Activated CD4-positive, alpha-beta T cell treated with anti-CD3 and anti-CD28 coated beads, Interleukin-2, Interleukin-6, amounts not matched to agents 100 ng/mL and 50 ng/mL, durations not matched to agents 16 hours and 8 hours (primary cell): ENCODE measurements at regions not wholly inside any gene's neighbourhood (a gene's known extent, or its start where the extent isn't known, plus 50 kb on each side); places are given as distances from the start of the nearest gene placed in this dataset.

ENCODE experiments used
- DNase-seq: peaks from one replicate; pipeline ENCODE4 v3.0.0-alpha.2; 2020

- no peak for DNase-seq
Measured at GRCh38 chr22:46067159-46068111, 82.9 kb upstream of the PPARA start.

GRCh38 chr22:46068181-46068592 lies 82.1 kb upstream of the PPARA start:
- DNase-seq = no peak

DNA sequence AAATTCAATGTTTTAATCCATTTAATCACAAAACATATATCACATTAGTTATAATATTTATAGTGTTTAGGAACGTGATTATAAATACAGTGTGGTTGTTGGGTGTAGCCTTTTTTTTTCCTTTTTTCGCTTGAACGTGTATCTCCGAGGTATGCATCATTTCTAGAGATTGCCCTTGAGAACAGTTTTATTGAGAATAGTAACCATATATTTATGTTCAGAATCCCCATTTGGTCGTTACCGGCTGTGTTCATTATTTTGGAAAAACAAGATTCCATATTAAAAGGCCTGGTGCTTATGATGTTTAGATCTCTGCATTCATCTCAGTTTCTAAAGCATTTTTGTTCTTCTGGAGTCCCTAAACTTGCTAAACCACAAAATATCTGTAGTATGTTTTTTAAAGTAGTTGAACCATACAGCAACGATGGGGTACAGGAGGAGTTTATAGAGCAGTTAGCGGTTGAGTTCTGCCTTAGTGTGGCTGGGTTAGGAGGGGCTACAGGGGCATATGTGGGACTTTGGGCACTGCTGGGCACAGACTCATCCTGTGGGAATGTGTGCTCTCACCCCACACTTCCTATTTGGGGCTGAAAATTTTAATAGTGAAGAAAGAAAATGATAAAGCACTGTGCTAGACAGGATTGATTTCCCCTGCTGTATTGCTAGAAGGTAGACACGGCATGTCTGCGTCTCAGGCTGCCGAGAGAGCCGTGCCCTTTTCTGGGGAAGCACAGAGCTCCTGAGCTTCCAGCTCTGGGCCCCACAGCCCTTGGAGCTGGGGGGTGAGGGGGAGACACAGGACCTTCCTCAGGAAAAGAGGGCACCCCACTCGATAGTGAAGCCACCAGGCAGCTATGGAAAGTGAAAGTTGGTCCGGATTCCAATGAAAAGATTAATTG lies 81.5 kb upstream of the PPARA start:
- no peak for DNase-seq

DNA sequence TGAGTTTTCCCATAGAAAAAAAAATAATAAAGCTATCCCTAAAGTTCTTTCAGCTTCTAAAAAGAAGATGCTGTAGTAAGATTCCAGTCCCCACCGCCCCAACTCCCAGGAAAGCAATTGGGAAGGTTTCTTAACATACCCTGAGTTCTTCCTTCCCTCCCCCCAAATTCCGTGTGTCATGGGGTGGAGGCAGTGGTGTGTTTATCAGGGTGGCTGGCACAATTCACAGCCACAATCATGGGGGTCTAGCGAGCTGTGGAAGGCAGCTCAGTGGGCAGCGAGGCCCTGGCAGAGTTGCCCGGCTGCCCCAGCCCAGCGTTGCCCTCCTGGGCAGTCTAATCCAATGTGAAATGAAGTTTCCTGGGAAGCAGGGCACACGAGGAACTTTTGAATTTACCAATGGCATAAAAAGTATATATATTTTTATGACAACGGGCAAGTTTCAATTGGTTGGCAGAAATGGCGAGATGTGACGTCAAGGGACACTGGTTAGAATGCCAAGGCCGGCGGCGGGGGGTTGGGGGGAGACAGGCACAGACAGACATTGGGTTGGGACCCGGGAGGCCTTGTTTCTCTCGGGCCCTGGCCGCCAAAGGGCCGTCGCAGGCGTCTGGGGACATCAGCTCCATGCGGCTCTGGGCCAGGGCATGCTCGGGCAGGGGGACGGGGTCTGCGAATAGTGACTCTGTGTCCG lies 80.7 kb upstream of the PPARA start:
- peak; percentile 71 for DNase-seq

- peak; percentile 42 for DNase-seq
Measured at GRCh38 chr22:46070215-46070802, 80.0 kb upstream of the PPARA start.

DNA sequence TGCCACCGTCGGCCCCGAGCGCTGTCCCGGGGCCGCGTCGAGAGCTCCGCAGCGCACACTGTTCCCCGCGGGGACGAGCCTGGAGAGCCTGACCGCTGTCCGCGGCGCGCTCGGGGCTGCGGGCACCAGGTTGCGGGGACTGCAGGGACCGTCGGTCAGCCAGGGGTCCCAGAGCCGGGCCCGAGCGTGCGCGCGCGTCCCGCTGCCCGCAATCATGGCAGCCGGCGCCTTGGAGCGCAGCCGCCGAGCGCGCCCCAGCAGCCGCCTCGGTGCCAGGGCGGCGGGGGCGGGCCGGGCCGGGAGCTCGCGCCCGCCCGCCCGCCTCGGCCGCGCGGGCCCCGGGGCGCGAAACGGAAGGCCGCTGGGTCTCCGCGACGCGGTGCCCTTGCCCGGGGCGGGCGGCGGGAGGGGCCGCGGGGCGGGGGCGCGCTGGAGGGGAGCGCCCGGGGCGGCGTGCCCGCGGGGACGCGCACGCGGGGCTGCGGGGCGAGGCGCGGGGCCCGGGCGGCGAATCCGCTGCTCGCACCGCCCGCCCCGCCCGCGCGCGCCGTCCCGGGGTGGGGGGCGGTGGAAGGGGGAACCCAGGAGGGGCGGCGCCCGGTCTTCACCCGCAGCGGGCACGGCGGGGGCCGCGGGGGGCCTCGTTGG lies 79.4 kb upstream of the PPARA start:
- DNase-seq = peak; percentile 61

DNA sequence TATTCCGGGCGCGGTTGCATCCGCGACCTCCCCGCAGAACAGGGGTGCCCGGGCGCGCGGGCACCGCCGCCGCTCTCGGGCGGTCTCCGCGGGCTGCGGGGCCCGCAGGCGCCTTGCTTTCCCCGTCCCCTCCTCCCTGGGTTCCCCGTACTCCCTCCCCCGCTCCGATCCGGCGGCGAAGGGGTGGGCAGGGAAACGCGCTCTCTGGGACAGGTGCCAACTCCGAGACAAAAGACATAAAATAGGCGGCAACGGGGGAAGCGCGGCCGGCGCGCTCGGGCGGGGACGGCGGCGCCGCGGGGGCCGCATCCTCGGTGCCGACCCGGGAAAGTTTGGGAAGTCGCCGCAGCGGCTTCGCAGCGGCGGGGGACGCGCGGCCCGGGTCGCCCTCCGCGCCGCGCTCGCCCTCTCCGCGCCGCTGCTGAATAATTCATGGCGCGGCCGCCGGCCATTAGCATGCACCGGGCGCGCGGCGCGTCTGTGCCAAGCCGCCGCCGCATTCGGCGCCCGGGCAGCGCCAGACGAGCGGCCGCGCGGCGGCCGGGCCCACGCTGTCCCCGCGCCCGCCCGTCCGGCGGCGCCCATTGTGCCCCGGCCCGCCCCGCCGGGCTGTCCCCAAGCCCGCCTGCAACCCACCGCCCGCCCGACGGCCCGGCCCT lies 78.7 kb upstream of the PPARA start:
- peak; percentile 57 for DNase-seq

DNA sequence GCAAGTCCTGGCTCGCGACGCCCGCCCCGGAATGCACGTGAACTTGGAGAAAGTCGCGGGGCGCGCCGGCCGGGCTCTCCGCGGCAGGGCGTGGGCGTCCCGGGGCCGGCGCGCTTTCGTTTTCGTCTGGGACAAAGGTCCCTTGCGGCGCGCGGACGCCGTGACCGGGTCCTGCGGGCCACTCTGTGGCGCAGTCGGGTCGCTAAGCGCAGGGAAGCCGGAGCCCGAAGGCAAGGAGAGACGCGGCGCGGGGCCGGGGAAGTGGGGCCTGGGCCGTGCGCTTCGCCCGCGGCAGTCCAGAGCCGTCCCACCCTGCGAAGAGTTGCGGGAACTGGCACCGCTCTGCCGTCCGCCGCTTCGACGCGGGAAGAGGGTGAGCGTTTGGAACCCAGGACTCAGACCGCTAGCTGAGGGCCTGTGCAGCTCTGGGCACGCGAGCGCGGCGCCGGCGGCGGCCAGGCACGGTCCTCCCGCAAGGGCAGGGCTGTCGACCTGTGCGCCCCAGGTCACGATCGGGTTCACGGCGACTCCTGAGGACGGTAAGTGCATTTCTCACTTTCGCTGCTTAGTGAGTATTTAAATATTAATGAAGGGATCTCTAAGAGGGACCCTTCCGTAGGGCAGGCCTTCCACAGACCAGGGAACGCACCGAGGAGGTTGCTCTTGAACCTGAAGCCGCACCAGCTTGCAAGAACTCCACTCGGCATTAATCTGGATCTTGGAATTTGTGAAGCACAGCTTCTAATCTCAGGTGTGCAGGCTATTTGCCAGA lies 78.0 kb upstream of the PPARA start:
- DNase-seq = peak; percentile 57

GRCh38 chr22:46072981-46073682 lies 77.2 kb upstream of the PPARA start:
- DNase-seq = no peak

DNA sequence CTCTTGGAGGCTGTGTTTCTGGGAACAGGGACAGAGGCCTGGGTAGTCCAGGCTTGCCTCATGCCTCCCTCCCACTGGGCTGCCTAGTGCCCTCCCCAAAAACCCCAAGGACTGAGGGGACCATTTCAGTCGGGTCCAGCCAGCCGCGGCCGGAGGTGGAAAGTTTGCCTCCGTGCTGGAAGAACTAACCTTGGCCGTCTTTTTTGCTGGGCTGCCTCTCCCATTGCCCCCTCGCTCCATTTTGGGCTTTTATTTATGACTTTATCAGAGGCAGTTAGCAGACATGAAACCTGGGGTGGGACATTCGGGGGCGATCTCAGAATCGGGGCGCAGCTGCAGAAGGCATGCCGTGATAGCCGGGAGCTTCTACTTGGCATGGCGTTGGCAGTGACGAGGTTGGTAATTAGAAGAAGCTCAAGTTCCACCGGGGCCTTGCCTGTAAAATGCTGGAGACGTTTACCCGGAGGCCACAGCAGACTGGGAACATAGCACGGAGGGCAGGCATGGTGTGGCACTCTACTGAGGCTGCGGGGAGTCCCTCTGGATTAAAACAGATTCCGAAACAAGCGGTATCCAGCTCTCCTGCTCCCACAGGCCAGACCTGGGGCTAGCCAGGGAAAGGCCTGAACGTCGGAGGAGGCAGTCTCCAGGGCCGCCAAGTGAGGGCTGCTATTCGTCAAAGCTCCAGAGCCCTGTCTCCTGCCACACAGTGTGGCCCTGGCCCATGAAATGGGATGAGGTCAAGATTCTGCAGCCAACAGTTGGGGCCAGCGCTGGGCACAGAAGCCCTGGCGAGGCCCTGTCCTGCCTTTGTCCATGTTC lies 76.4 kb upstream of the PPARA start:
- DNase-seq = no peak

DNA sequence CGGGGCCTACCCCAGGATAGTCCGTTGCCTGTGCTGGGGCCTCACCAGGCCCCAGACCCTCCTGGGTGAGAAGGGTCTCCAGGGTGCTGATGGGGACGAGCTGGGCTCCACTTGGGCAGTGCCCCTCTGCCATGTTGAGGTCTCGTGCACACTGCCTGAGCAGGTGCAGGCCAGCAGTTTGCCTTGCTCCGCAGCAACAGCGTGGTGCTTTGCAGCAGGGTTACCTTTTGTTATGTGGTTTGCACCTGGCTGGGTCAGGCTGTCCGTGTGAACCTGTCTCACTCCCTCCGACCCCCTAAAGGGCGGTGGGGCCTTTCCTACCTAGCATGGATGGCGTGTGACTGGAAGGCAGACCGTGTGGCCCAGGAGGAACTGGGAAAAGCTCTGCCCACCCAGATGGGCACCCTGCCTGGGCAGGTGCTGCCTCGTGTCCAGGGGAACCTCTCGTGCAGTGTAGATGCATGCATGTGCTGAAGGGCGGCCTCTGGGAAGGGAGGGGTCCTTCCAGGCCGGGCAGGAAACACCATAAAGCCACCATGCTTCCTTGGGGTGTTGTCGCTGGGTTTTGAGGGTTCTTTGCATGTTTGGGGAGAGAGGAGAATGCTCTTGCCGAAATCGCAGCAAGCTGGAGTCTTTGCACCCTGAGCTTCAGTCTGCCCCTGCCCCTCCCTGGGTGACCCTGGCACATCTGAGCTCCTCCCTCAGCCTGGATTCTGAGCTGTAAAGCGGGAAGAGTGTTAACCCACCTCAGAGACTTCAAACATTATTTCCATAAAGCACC lies 75.4 kb upstream of the PPARA start:
- no peak for DNase-seq

GRCh38 chr22:46075764-46076531 lies 74.4 kb upstream of the PPARA start:
- DNase-seq = no peak

DNA sequence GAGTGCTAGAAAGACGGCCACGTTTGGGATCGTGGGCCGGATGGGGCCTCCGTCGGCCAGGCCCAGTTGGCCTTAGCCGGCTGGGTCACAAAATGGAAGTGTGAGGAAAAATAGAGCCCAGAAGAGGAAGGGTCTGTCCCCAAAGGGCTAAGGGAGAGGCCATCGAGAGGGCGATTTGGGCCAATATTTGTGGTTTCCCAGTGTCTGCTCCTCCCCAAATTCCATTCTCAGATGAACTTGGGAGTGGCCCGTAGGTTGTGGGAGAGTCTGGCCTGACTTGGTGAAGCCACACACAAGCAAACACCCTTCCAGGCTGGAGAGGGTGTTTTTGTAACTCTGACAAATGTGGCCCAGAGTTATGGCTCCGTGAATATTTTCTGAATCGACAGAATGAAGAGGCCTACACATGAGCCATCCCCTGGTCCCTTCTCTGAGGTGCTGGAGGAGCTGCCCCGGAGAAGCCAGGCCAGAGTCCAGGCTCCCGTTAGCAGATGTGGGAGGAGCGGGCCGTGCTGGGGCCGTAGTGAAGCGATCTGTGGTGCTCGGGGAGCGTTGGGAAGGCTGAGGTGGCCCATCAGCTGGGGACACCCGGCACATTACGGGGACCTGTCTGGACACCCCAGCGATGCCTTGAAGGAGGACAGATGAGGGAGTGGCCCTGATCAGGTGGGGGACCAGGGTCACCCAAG lies 73.5 kb upstream of the PPARA start:
- no peak for DNase-seq

- DNase-seq = no peak
Measured at GRCh38 chr22:46077669-46078099, 72.6 kb upstream of the PPARA start.

DNA sequence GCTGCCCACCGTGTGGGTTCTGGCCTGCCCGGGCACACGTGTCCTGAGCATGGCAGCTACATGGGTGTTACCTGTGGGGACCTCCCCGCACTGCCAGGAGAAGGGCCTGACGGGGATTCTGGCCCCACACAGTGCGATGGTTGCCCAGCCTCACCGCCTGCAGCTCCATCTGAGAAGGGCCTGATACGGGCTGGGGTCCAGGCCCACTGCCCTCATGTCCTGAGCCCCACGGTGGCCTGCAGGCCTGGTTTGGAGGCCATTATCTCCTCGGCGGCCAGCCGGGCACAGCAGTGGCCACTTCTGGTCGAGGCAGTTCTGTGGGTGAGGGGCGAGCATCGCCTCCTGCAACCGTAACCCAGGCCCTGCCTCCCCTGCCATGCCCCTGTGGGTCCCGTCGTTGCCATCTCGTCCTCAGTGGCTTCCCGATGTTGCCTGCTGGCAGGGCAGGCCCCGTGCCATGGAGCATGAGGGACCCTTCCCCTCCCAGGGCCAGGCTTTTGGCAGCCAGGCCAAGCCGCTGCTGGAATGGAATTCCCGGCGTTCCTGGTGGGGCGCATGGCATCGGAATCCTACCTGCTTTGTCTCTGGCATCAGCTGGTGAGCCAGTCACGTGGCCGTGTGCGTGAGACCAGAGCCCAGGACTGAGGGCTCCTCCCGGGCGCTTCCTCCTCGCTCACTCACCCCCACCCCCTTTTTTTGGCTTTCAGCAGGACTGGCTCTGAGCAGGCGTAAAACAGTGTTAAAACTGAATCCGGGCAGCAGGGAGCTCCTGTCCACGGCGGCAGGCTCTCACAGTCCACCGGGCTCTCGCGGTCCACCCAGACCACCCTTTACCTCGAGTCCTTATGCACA lies 71.9 kb upstream of the PPARA start:
- no peak for DNase-seq
